Heart right ventricle (tissue), 16 donors: ENCODE measurements at regions not wholly inside any gene's neighbourhood (a gene's known extent, or its start where the extent isn't known, plus 50 kb on each side); places are given as distances from the start of the nearest gene placed in this dataset.
A peak's percentile ranks its signal among the peaks of the same experiment; 100 is the strongest.

Source experiments
- ATAC-seq, 8 donors: fragments of 200-7000 bp; cut with Tn5 transposase; one replicate each; pipeline ENCODE4 v1.9.1; 2020; ENCODE audit warnings: mild to moderate bottlenecking in 8 of 8, moderate library complexity in 8 of 8, moderate number of reproducible peaks in 1 of 8
- DNase-seq, 2 donors: peaks; one replicate each; pipeline ENCODE4 v3.0.0-alpha.2; 2020
- H3K27ac ChIP-seq, 10 donors: fragments of 200-600 bp; sonication (generic) in 2 of 10; one replicate each; pipeline versions ENCODE4 v1.5.0 to v1.8.0; 2020 to 2022; ENCODE audit warnings: mild to moderate bottlenecking in 3 of 10
- H3K27me3 ChIP-seq, 7 donors: fragments of 200-600 bp; one replicate each; pipeline ENCODE4 v1.8.0; 2021 to 2022; ENCODE audit warnings: mild to moderate bottlenecking in 2 of 7
- H3K36me3 ChIP-seq, 9 donors: fragments of 200-600 bp; sonication (generic) in 1 of 9; one replicate each; pipeline versions ENCODE4 v1.5.0 to v1.8.0; 2020 to 2022; ENCODE audit warnings: mild to moderate bottlenecking in 2 of 9
- H3K4me1 ChIP-seq, 9 donors: fragments of 200-600 bp; sonication (generic) in 1 of 9; one replicate each; pipeline versions ENCODE4 v1.5.0 to v1.8.0; 2020 to 2022; ENCODE audit warnings: mild to moderate bottlenecking in 4 of 9
- H3K4me3 ChIP-seq, 10 donors: fragments of 200-600 bp; sonication (generic) in 2 of 10; one replicate each; pipeline versions ENCODE4 v1.5.0 to v1.8.0; 2020 to 2022; ENCODE audit warnings: mild to moderate bottlenecking in 7 of 10, moderate library complexity in 2 of 10
- H3K9me3 ChIP-seq, 11 donors: fragments of 200-600 bp in 10 of 11; sonication (generic) in 2 of 11; one replicate each; pipeline versions ENCODE4 v1.5.0 to v1.8.0; 2013 to 2022; ENCODE audit warnings: mild to moderate bottlenecking in 2 of 11, control low read depth in 1 of 11, moderate library complexity in 1 of 11
- WGBS, 2 donors: extraction: QIAGEN DNeasy Blood & Tissue Kit; methylation state at CpG; one replicate each; pipeline ENCODE4 v1.1.7; 2013; ENCODE audit warnings: inconsistent platforms in 1 of 2; 5-methylcytosine and 5-hydroxymethylcytosine counted together
- intact Hi-C, 10 donors: fragments of 100-400 bp; cut with DNase I; formaldehyde crosslinking; loops; one replicate each; pipeline versions ENCODE4 v1.11.1 to v1.14.2; 2022
- TF ChIP-seq, protein P1 (sequence below), 9 donors: fragments of 200-600 bp; sonication (generic) in 2 of 9; IDR thresholded peaks; one replicate each; pipeline versions ENCODE4 v1.5.0 to v1.8.0; 2021 to 2022; ENCODE audit warnings: antibody characterized with exemption in 9 of 9, mild to moderate bottlenecking in 5 of 9, moderate library complexity in 1 of 9
- donor health status: Arrhythmogenic right ventricular cardiomyopathy.
- donor health status: ischemic (EF 13 %, LVEDD 7.1; RV severe dilation, severe dysfunction).
- donor health status: healthy with polysubstance abuse.
- donor health status: DM: no; HTN: yes; CAD: no.
- donor health status: DM: no; HTN: no; CAD: no.
- donor health status: ischemic (EF 25% LVEDD 6.9; RV normal size, moderate dysfunction).
- donor health status: ischemic (EF 25% LVEDD 5.7; RV mildly dilated, moderate dysfunction).
- donor health status: healthy.
- donor health status: DM: yes; HTN: yes; CAD: no.
- donor health status: Ischemic cardiomyopathy.
- donor health status: ischemic (EF 35%, LVEDD 5.7; RV mildly dilated, moderate dysfunction).
- donor health status: nonischemic (EF 11% LVEDD 7.7; RV severe dilation, severe dysfunction).
- donor health status: DM: yes; HTN: yes; CAD: no.
- donor health status: PGD.
- donor health status: ischemic (EF 29% LVEDD 5.4; RV normal size, mild dysfunction).
- donor health status: nonischemic (EF 23%, LVEDD 6.1; RV moderate dilation, normal function).

GRCh38 chr1:194104247-194104844 is 917.9 kb upstream of the B3GALT2 start:
- Histone ChIP-seq H3K4me3 (no peak overlapping the region), H3K4me1 (no peaks in the 10 kb centered on the region), H3K27me3 (no peaks in the 10 kb centered on the region), H3K27ac (no peak overlapping the region), H3K36me3 (no peaks in the 10 kb centered on the region), H3K9me3 (peaks cover 0 to 4% (median 0%) of the 10 kb centered on the region in 11 donors)
- 70 to 75% methylated on average over 2 of the region's 2 CpGs for WGBS, 2 donors
- TF ChIP-seq, protein P1, sequence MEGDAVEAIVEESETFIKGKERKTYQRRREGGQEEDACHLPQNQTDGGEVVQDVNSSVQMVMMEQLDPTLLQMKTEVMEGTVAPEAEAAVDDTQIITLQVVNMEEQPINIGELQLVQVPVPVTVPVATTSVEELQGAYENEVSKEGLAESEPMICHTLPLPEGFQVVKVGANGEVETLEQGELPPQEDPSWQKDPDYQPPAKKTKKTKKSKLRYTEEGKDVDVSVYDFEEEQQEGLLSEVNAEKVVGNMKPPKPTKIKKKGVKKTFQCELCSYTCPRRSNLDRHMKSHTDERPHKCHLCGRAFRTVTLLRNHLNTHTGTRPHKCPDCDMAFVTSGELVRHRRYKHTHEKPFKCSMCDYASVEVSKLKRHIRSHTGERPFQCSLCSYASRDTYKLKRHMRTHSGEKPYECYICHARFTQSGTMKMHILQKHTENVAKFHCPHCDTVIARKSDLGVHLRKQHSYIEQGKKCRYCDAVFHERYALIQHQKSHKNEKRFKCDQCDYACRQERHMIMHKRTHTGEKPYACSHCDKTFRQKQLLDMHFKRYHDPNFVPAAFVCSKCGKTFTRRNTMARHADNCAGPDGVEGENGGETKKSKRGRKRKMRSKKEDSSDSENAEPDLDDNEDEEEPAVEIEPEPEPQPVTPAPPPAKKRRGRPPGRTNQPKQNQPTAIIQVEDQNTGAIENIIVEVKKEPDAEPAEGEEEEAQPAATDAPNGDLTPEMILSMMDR (IDR thresholded peaks at IDR 0.05) = no peak
- ATAC-seq (peak in 4 of 8 donors; percentile 33 to 51 (median 36)), DNase-seq (no peak)
- intact Hi-C loops = no loop called here

- Histone ChIP-seq H3K27me3 (no peaks in the 10 kb centered on the region), H3K27ac (no peak overlapping the region), H3K4me1 (no peaks in the 10 kb centered on the region), H3K9me3 (peaks cover 0 to 4% (median 0%) of the 10 kb centered on the region in 11 donors), H3K4me3 (no peak overlapping the region), H3K36me3 (no peaks in the 10 kb centered on the region)
- no peak for DNase-seq
- peak in 1 of 8 donors; percentile 50 for ATAC-seq
- TF ChIP-seq, protein P1 (IDR thresholded peaks at IDR 0.05) = no peak
- intact Hi-C loops = no loop called here
- WGBS, 2 donors = 48 to 86% methylated on average over 2 of the region's 2 CpGs
Measured at GRCh38 chr1:194103516-194104246, 917.3 kb upstream of the B3GALT2 start.

DNA sequence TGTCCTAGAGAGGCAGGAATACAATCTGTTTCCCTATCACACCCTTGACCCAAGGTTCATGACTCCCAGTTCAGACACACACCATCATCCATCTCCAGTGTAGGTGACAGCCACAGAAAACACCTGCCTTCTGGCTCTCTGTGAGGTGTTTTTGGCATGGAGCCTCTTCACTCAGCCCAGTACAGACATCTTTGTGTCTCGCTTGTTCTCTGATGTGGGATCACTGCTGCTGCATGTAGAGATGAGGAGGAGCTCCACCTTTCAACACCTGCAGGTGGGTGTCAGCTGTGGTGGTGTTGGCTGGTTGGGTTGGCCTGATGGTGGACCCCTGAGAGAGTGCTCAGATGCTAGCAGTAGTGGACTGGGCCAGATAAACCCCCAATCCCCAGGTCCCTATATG is 916.7 kb upstream of the B3GALT2 start:
- H3K4me3 ChIP-seq = no peak overlapping the region
- no peaks in the 10 kb centered on the region for H3K27me3 ChIP-seq
- no peaks in the 10 kb centered on the region for H3K4me1 ChIP-seq
- H3K9me3 ChIP-seq = peaks cover 0 to 4% (median 0%) of the 10 kb centered on the region in 11 donors
- intact Hi-C loops = no loop called here
- DNase-seq (no peak), ATAC-seq (no peak)
- TF ChIP-seq, protein P1 (IDR thresholded peaks at IDR 0.05) = no peak
- WGBS, 2 donors = 89 to 94% methylated on average over 1 of the region's 1 CpG
- H3K27ac ChIP-seq = no peak overlapping the region
- no peaks in the 10 kb centered on the region for H3K36me3 ChIP-seq

- WGBS, 2 donors = 59 to 62% methylated on average over 2 of the region's 2 CpGs
- ATAC-seq (no peak), DNase-seq (no peak)
- Histone ChIP-seq H3K4me1 (no peaks in the 10 kb centered on the region), H3K27ac (no peak overlapping the region), H3K27me3 (no peaks in the 10 kb centered on the region), H3K36me3 (no peaks in the 10 kb centered on the region), H3K4me3 (no peak overlapping the region), H3K9me3 (peaks cover 0 to 4% (median 0%) of the 10 kb centered on the region in 11 donors)
- TF ChIP-seq, protein P1 (IDR thresholded peaks at IDR 0.05) = no peak
- intact Hi-C loops = no loop called here
Measured at GRCh38 chr1:194102607-194103006, 916.2 kb upstream of the B3GALT2 start.
